ENCODE measurements at regions not wholly inside any gene's neighbourhood (a gene's known extent, or its start where the extent isn't known, plus 50 kb on each side); places are given as distances from the start of the nearest gene placed in this dataset.

- no peak for TF ChIP-seq PBX3 (IDR thresholded peaks at IDR 0.05)
- TF ChIP-seq CTCF (IDR thresholded peaks at IDR 0.05): no peak
- no peak for TF ChIP-seq POLR2A (IDR thresholded peaks at IDR 0.05; ENCODE audit: low read length)
- no peak for TF ChIP-seq HMGXB4 (CRISPR knock-in tag; IDR thresholded peaks at IDR 0.05; ENCODE audit: borderline replicate concordance)
- no peak for TF ChIP-seq NFE2L2 (conservative IDR thresholded peaks at IDR 0.05; ENCODE audit: low read length)
- TF ChIP-seq JUN (IDR thresholded peaks at IDR 0.05): no peak
- no peak for TF ChIP-seq KDM1A (IDR thresholded peaks at IDR 0.05; ENCODE audit: low read depth)
Measured at GRCh38 chr6:91634791-91635190, 1047.9 kb upstream of the MAP3K7 start.
